ENCODE measurements at regions not wholly inside any gene's neighbourhood (a gene's known extent, or its start where the extent isn't known, plus 50 kb on each side); places are given as distances from the start of the nearest gene placed in this dataset.
A peak's percentile ranks its signal among the peaks of the same experiment; 100 is the strongest.

- TF ChIP-seq CTCF (IDR thresholded peaks at IDR 0.05; ENCODE audit: borderline replicate concordance, extremely low read depth, insufficient read depth): no peak
- FAIRE-seq: no peak
- no peaks in the 10 kb centered on the region for H3K36me3 ChIP-seq (ENCODE audit: control insufficient read depth in 2 of 3, insufficient read depth in 3 of 3, low read length in 3 of 3)
- no peak for DNase-seq
- intact Hi-C loops (cut with DNase I): no loop called here
- no peak overlapping the region for H3K27ac ChIP-seq (ENCODE audit: low read depth in 2 of 2, low read length in 2 of 2)
- no peaks in the 10 kb centered on the region for H3K9me3 ChIP-seq (ENCODE audit: control insufficient read depth in 2 of 3, insufficient read depth in 1 of 3, low read length in 3 of 3)
- no peak overlapping the region for H3K4me3 ChIP-seq (ENCODE audit: low read length in 3 of 3)
- H3K27me3 ChIP-seq (ENCODE audit: control insufficient read depth, insufficient read depth, low read length): no peaks in the 10 kb centered on the region
- H3K4me1 ChIP-seq (ENCODE audit: control insufficient read depth in 2 of 3, insufficient read depth in 2 of 3, low read depth in 1 of 3, low read length in 3 of 3): no peaks in the 10 kb centered on the region
- no peak overlapping the region for H3K9ac ChIP-seq (ENCODE audit: low read length in 3 of 3)
These were observed 1986.1 kb downstream of the ARAP2 start for GRCh38 chr4:34258176-34258575.

- DNase-seq (peak in 1 of 5 donors; percentile 51), FAIRE-seq (no peak)
- intact Hi-C loops (cut with DNase I): no loop called here
- no peaks in the 10 kb centered on the region for H3K27me3 ChIP-seq (ENCODE audit: control insufficient read depth, insufficient read depth, low read length)
- H3K4me1 ChIP-seq (ENCODE audit: control insufficient read depth in 2 of 3, insufficient read depth in 2 of 3, low read depth in 1 of 3, low read length in 3 of 3): no peaks in the 10 kb centered on the region
- H3K9me3 ChIP-seq (ENCODE audit: control insufficient read depth in 2 of 3, insufficient read depth in 1 of 3, low read length in 3 of 3): no peaks in the 10 kb centered on the region
- H3K27ac ChIP-seq (ENCODE audit: low read depth in 2 of 2, low read length in 2 of 2): no peak overlapping the region
- TF ChIP-seq CTCF (IDR thresholded peaks at IDR 0.05; ENCODE audit: borderline replicate concordance, extremely low read depth, insufficient read depth): no peak
- H3K4me3 ChIP-seq (ENCODE audit: low read length in 3 of 3): no peak overlapping the region
- no peak overlapping the region for H3K9ac ChIP-seq (ENCODE audit: low read length in 3 of 3)
- no peaks in the 10 kb centered on the region for H3K36me3 ChIP-seq (ENCODE audit: control insufficient read depth in 2 of 3, insufficient read depth in 3 of 3, low read length in 3 of 3)
These were observed 1982.5 kb downstream of the ARAP2 start for GRCh38 chr4:34261799-34262314.

- intact Hi-C loops (cut with DNase I): no loop called here
- no peaks in the 10 kb centered on the region for H3K4me1 ChIP-seq (ENCODE audit: control insufficient read depth in 2 of 3, insufficient read depth in 2 of 3, low read depth in 1 of 3, low read length in 3 of 3)
- H3K9me3 ChIP-seq (ENCODE audit: control insufficient read depth in 2 of 3, insufficient read depth in 1 of 3, low read length in 3 of 3): no peaks in the 10 kb centered on the region
- H3K27ac ChIP-seq (ENCODE audit: low read depth in 2 of 2, low read length in 2 of 2): no peak overlapping the region
- H3K9ac ChIP-seq (ENCODE audit: low read length in 3 of 3): no peak overlapping the region
- H3K4me3 ChIP-seq (ENCODE audit: low read length in 3 of 3): no peak overlapping the region
- no peaks in the 10 kb centered on the region for H3K27me3 ChIP-seq (ENCODE audit: control insufficient read depth, insufficient read depth, low read length)
- TF ChIP-seq CTCF (IDR thresholded peaks at IDR 0.05; ENCODE audit: borderline replicate concordance, extremely low read depth, insufficient read depth): no peak
- FAIRE-seq: no peak
- H3K36me3 ChIP-seq (ENCODE audit: control insufficient read depth in 2 of 3, insufficient read depth in 3 of 3, low read length in 3 of 3): no peaks in the 10 kb centered on the region
- DNase-seq: peak in 2 of 5 donors; percentile 17 to 31
These were observed 1974.7 kb downstream of the ARAP2 start for GRCh38 chr4:34269613-34270012.

All from kidney (tissue), 13 donors.